Stimulated activated CD4-positive, alpha-beta T cell treated with anti-CD3 and anti-CD28 coated beads, TNF-alpha, amount 100 ng/mL, for 24 hours (primary cell): ENCODE measurements at regions not wholly inside any gene's neighbourhood (a gene's known extent, or its start where the extent isn't known, plus 50 kb on each side); places are given as distances from the start of the nearest gene placed in this dataset.
A peak's percentile ranks its signal among the peaks of the same experiment; 100 is the strongest.
"Not testable (repeated sequence)": the region's sequence is repeated elsewhere in the genome, so short reads cannot be mapped to it uniquely, and the experiment has no call there.

ENCODE experiments used
- DNase-seq, 3 experiments: peaks; one replicate each; pipeline ENCODE4 v3.0.0-alpha.2; 2020; ENCODE audit warnings: low read depth in 3 of 3

GRCh38 chr20:33908336-33908735 is 85.4 kb upstream of the RALY start:
- DNase-seq: no peak

- DNase-seq: no peak
Measured at GRCh38 chr20:33908868-33909267, 84.8 kb upstream of the RALY start.

- DNase-seq: no peak
Measured at GRCh38 chr20:33909331-33909921, 84.3 kb upstream of the RALY start.

GRCh38 chr20:33910056-33910455 is 83.7 kb upstream of the RALY start:
- DNase-seq: no peak

- no peak for DNase-seq
Measured at GRCh38 chr20:33910529-33911327, 83.0 kb upstream of the RALY start.

- DNase-seq: peak in 1 of 3 experiments; percentile 20
Measured at GRCh38 chr20:33914919-33915318, 78.8 kb upstream of the RALY start.

GRCh38 chr20:33915726-33916331 is 77.9 kb upstream of the RALY start:
- peak; percentile 21 to 59 (median 22) for DNase-seq

GRCh38 chr20:33916768-33917167 is 76.9 kb upstream of the RALY start:
- no peak for DNase-seq

- no peak for DNase-seq
Measured at GRCh38 chr20:33917831-33918525, 75.7 kb upstream of the RALY start.

- DNase-seq: no peak
Measured at GRCh38 chr20:33918662-33919061, 75.0 kb upstream of the RALY start.

GRCh38 chr20:33919653-33920052 is 74.1 kb upstream of the RALY start:
- DNase-seq: no peak

GRCh38 chr20:33922224-33922623 is 71.5 kb upstream of the RALY start:
- no peak for DNase-seq

- DNase-seq: no peak
Measured at GRCh38 chr20:33923740-33924139, 70.0 kb upstream of the RALY start.

GRCh38 chr20:33925867-33926266 is 67.8 kb upstream of the RALY start:
- DNase-seq: no peak

- DNase-seq: no peak
Measured at GRCh38 chr20:33926425-33926824, 67.3 kb upstream of the RALY start.

GRCh38 chr20:33927724-33928123 is 66.0 kb upstream of the RALY start:
- no peak for DNase-seq

GRCh38 chr20:33929917-33930316 is 63.8 kb upstream of the RALY start:
- no peak for DNase-seq

- DNase-seq: peak; percentile 22 to 49 (median 38)
Measured at GRCh38 chr20:33933469-33933909, 60.2 kb upstream of the RALY start.

GRCh38 chr20:33936656-33937055 is 57.1 kb upstream of the RALY start:
- no peak for DNase-seq

- not testable (repeated sequence) for DNase-seq
Measured at GRCh38 chr20:33939031-33939430, 54.7 kb upstream of the RALY start.

GRCh38 chr20:33940666-33941065 is 53.0 kb upstream of the RALY start:
- DNase-seq: no peak
